Spleen (tissue), 11 donors: ENCODE measurements at regions not wholly inside any gene's neighbourhood (a gene's known extent, or its start where the extent isn't known, plus 50 kb on each side); places are given as distances from the start of the nearest gene placed in this dataset.

Experiments
- DNase-seq: peaks from one replicate; pipeline ENCODE4 v3.0.0-alpha.2; 2020
- H3K27ac ChIP-seq, 8 donors: fragments of 200-600 bp; sonication (generic) in 7 of 8; 1 replicate in 4 of 8; 2 replicates in 4 of 8; pipeline versions ENCODE4 v1.5.0 to v1.8.0; 2016 to 2021; ENCODE audit warnings: inconsistent platforms in 4 of 8, mild to moderate bottlenecking in 4 of 8, moderate library complexity in 1 of 8
- H3K27me3 ChIP-seq, 7 donors: fragments of 200-600 bp; sonication (generic) in 6 of 7; replicated peaks in 1 of 7; 1 replicate in 4 of 7; 2 replicates in 3 of 7; pipeline versions ENCODE4 v1.5.0 to v1.8.0; 2016 to 2021; ENCODE audit warnings: inconsistent platforms in 3 of 7, mild to moderate bottlenecking in 1 of 7
- H3K36me3 ChIP-seq, 6 donors: fragments of 200-600 bp; sonication (generic) in 5 of 6; 1 replicate in 4 of 6; 2 replicates in 2 of 6; pipeline versions ENCODE4 v1.5.0 to v1.8.0; 2016 to 2021; ENCODE audit warnings: inconsistent platforms in 2 of 6
- H3K4me1 ChIP-seq, 6 donors: fragments of 200-600 bp; sonication (generic) in 5 of 6; 1 replicate in 3 of 6; 2 replicates in 3 of 6; pipeline versions ENCODE4 v1.5.0 to v1.8.0; 2016 to 2021; ENCODE audit warnings: inconsistent platforms in 3 of 6
- H3K4me3 ChIP-seq, 8 donors: fragments of 200-600 bp; sonication (generic) in 7 of 8; 1 replicate in 4 of 8; 2 replicates in 4 of 8; pipeline versions ENCODE4 v1.5.0 to v1.8.0; 2016 to 2021; ENCODE audit warnings: inconsistent platforms in 4 of 8, mild to moderate bottlenecking in 4 of 8, moderate library complexity in 2 of 8
- H3K9me3 ChIP-seq, 8 donors: fragments of 200-600 bp; sonication (generic) in 7 of 8; 1 replicate in 4 of 8; 2 replicates in 4 of 8; pipeline versions ENCODE4 v1.5.0 to v1.8.0; 2016 to 2021; ENCODE audit warnings: inconsistent platforms in 4 of 8
- CTCF ChIP-seq, 11 experiments: fragments of 200-600 bp in 7 of 11; fragments of 450-650 bp in 4 of 11; sonication (generic) in 4 of 11; IDR thresholded peaks in 8 of 11; conservative IDR thresholded peaks in 3 of 11; 1 replicate in 7 of 11; 2 replicates in 4 of 11; pipeline versions ENCODE4 v1.4.0 to v1.8.0; 2016 to 2021; ENCODE audit warnings: antibody characterized with exemption in 11 of 11, inconsistent platforms in 4 of 11, mild to moderate bottlenecking in 1 of 11
- POLR2A ChIP-seq, 3 donors: fragments of 450-650 bp; IDR thresholded peaks; one replicate each; pipeline ENCODE4 v1.5.1; 2017; ENCODE audit warnings: antibody characterized with exemption in 3 of 3, mild to moderate bottlenecking in 1 of 3
- POLR2AphosphoS5 ChIP-seq, 3 donors: sonication (generic); formaldehyde crosslinking; IDR thresholded peaks; one replicate each; pipeline ENCODE4 v1.5.1; 2017; ENCODE audit warnings: antibody characterized with exemption in 3 of 3
- WGBS, 5 donors: extraction: QIAGEN DNeasy Blood & Tissue Kit in 3 of 5; methylation state at CpG; one replicate each; pipeline versions ENCODE4 v1.1.5 to v1.1.7; 2013 to 2018; 5-methylcytosine and 5-hydroxymethylcytosine counted together
- intact Hi-C: fragments of 100-400 bp; cut with DNase I; formaldehyde crosslinking; loops from one replicate; pipeline ENCODE4 v1.15.0; 2023; ENCODE audit warnings: low total_unique reads
- donor health status: healthy with polysubstance abuse.
- donor health status: DM: no; HTN: no; CAD: no; lungs with moderate emphysema.
- donor health status: DM: no; HTN: no; CAD: no.
- donor health status: Bipolar disorder and iron deficiency.
- donor health status: healthy.
- donor health status: DM: no; HTN: no; CAD: no.
- donor health status: DM: yes; HTN: yes; CAD: no.

DNA sequence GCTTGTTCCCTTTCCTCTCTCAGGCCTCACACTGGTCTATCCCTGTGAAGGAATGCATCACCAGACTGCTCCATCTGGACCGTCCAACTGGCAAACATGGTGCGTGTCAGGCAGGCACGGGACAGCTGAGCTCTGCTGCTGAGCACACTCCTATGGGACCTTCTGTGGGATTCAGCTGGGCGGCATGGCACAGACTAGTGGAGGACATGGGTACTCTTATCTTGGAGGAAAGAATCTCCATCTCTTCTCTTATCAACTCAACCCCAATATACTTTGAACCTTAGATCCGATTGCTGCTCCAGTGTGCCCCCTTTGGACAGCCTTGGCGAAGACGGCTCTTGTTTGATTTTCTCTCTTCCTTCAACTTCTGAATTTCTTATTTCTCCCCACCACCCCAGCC is 593.6 kb downstream of the ETS1 start:
- DNase-seq = no peak
- Histone ChIP-seq H3K27ac (no peak overlapping the region), H3K4me3 (no peak overlapping the region), H3K9me3 (no peaks in the 10 kb centered on the region), H3K36me3 (no peaks in the 10 kb centered on the region), H3K4me1 (no peaks in the 10 kb centered on the region), H3K27me3 (peaks cover 0 to 11% (median 0%) of the 10 kb centered on the region in 7 donors)
- TF ChIP-seq CTCF (IDR thresholded peaks at IDR 0.05 in 8 of 11, conservative IDR thresholded peaks at IDR 0.05 in 3 of 11) (no peak), POLR2AphosphoS5 (IDR thresholded peaks at IDR 0.05) (no peak), POLR2A (IDR thresholded peaks at IDR 0.05) (no peak)
- 84 to 91% (median 90%) methylated on average over 7 of the region's 7 CpGs for WGBS, 5 donors
- intact Hi-C loops = no loop called here

GRCh38 chr11:127993281-127993680 is 594.1 kb downstream of the ETS1 start:
- Histone ChIP-seq H3K9me3 (no peaks in the 10 kb centered on the region), H3K36me3 (no peaks in the 10 kb centered on the region), H3K4me3 (no peak overlapping the region), H3K4me1 (no peaks in the 10 kb centered on the region), H3K27ac (no peak overlapping the region), H3K27me3 (peaks cover 0 to 11% (median 0%) of the 10 kb centered on the region in 7 donors)
- TF ChIP-seq CTCF (IDR thresholded peaks at IDR 0.05 in 8 of 11, conservative IDR thresholded peaks at IDR 0.05 in 3 of 11) (no peak), POLR2AphosphoS5 (IDR thresholded peaks at IDR 0.05) (no peak), POLR2A (IDR thresholded peaks at IDR 0.05) (no peak)
- WGBS, 5 donors = 80 to 89% (median 84%) methylated on average over 5 of the region's 5 CpGs
- intact Hi-C loops = no loop called here
- no peak for DNase-seq

DNA sequence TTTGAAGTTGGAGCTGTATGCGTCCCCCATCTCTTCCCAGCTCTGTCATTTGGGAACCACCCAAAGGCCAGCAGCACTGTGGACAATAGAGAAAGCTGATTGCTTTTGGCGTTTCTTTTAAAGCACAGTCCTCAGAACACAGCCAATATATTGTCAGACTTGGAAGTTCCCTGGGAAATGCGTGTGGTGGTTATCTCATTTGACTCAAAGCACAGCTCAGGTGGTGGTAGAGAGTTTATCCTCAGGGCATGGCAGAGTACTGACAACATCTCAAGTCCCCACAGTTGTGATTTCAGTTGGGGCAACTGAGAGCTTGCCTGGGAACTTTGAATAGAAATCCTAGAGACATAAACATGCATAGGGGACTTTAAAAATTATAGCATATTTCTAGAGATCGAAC is 601.3 kb downstream of the ETS1 start:
- Histone ChIP-seq H3K9me3 (peaks cover 0 to 27% (median 18%) of the 10 kb centered on the region in 8 donors), H3K36me3 (no peaks in the 10 kb centered on the region), H3K27me3 (peaks cover 0 to 11% (median 0%) of the 10 kb centered on the region in 7 donors), H3K4me3 (no peak overlapping the region), H3K27ac (no peak overlapping the region), H3K4me1 (no peaks in the 10 kb centered on the region)
- intact Hi-C loops = no loop called here
- TF ChIP-seq POLR2AphosphoS5 (IDR thresholded peaks at IDR 0.05) (no peak), POLR2A (IDR thresholded peaks at IDR 0.05) (no peak), CTCF (IDR thresholded peaks at IDR 0.05 in 8 of 11, conservative IDR thresholded peaks at IDR 0.05 in 3 of 11) (no peak)
- no peak for DNase-seq
- WGBS, 5 donors = 78 to 90% (median 84%) methylated on average over 4 of the region's 4 CpGs

- Histone ChIP-seq H3K36me3 (no peaks in the 10 kb centered on the region), H3K27me3 (no peaks in the 10 kb centered on the region), H3K9me3 (peaks cover 0 to 10% (median 7%) of the 10 kb centered on the region in 8 donors), H3K4me3 (no peak overlapping the region), H3K27ac (no peak overlapping the region), H3K4me1 (no peaks in the 10 kb centered on the region)
- TF ChIP-seq CTCF (IDR thresholded peaks at IDR 0.05 in 8 of 11, conservative IDR thresholded peaks at IDR 0.05 in 3 of 11) (no peak), POLR2AphosphoS5 (IDR thresholded peaks at IDR 0.05) (no peak), POLR2A (IDR thresholded peaks at IDR 0.05) (no peak)
- DNase-seq = no peak
- intact Hi-C loops = no loop called here
Measured at GRCh38 chr11:127972816-127973215, 614.5 kb downstream of the ETS1 start.
